DND-41 (cell line): ENCODE measurements at regions not wholly inside any gene's neighbourhood (a gene's known extent, or its start where the extent isn't known, plus 50 kb on each side); places are given as distances from the start of the nearest gene placed in this dataset.

ENCODE experiments used
- EZH2 ChIP-seq: IDR thresholded peaks from 3 replicates; pipeline ENCODE4 v1.6.1; 2012; ENCODE audit warnings: borderline replicate concordance, low read depth, mild to moderate bottlenecking, moderate library complexity, low read length, inconsistent platforms; ENCODE audit not compliant: severe bottlenecking
- TF ChIP-seq, protein P1 (sequence below): IDR thresholded peaks from 2 replicates; pipeline ENCODE4 v1.5.1; 2012; ENCODE audit warnings: borderline replicate concordance, low read length, moderate library complexity, mild to moderate bottlenecking; ENCODE audit not compliant: poor library complexity, severe bottlenecking; ENCODE audit errors: extremely low read depth

DNA sequence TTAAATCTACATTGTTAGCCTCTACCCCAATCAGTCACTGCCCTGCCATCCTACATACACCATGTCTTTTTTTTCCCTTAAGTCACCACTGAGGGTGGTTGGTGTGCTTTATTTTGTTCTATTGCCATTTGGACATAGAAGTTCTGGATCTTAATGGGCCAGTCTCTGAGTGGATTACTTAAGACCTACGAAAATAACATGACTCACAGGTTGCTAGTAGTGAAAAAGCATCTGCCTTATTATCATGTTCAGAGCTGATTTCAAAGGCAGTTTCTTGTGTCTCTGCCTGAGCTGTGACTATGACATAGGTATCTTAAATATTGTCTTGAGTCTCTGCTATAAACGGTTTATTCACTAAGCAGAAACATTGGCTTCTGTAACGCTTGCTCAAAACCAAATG, 410.8 kb downstream of the MDFIC start:
- TF ChIP-seq, protein P1, sequence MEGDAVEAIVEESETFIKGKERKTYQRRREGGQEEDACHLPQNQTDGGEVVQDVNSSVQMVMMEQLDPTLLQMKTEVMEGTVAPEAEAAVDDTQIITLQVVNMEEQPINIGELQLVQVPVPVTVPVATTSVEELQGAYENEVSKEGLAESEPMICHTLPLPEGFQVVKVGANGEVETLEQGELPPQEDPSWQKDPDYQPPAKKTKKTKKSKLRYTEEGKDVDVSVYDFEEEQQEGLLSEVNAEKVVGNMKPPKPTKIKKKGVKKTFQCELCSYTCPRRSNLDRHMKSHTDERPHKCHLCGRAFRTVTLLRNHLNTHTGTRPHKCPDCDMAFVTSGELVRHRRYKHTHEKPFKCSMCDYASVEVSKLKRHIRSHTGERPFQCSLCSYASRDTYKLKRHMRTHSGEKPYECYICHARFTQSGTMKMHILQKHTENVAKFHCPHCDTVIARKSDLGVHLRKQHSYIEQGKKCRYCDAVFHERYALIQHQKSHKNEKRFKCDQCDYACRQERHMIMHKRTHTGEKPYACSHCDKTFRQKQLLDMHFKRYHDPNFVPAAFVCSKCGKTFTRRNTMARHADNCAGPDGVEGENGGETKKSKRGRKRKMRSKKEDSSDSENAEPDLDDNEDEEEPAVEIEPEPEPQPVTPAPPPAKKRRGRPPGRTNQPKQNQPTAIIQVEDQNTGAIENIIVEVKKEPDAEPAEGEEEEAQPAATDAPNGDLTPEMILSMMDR = no peak
- TF ChIP-seq EZH2 = no peak
